Endothelial cell of umbilical vein (primary cell): ENCODE measurements at regions not wholly inside any gene's neighbourhood (a gene's known extent, or its start where the extent isn't known, plus 50 kb on each side); places are given as distances from the start of the nearest gene placed in this dataset.

Experiments used
- BruUV-seq: library from RNA; stranded (reverse); fragments of 400-500 nt; replicated peaks from 2 replicates; lab custom pipeline; 2021; lab: Mats Ljungman, UMichigan
- CTCF ChIA-PET: fragments of 300-600, 350-600 bp; sonication (Branson Sonifier 250); formaldehyde crosslinking; loops from one replicate; lab custom pipeline; 2021; ENCODE audit warnings: antibody characterized with exemption, inconsistent platforms; lab: Charles Lee
- POLR2A ChIA-PET: fragments of 300-600, 350-600 bp; sonication (Branson Sonifier 250); formaldehyde crosslinking; loops from one replicate; lab custom pipeline; 2021; ENCODE audit warnings: antibody characterized with exemption, inconsistent platforms; lab: Charles Lee
- DNase-seq: peaks from one replicate; pipeline ENCODE4 v3.0.0-alpha.2; 2011; ENCODE audit warnings: low read depth, low spot score
- FAIRE-seq: peaks from 2 replicates; lab custom pipeline; 2011; peaks lifted over from hg19 to GRCh38; lab: Jason Lieb, UNC
- H2AFZ ChIP-seq: 2 replicates; pipeline ENCODE4 v1.6.0; 2012; ENCODE audit warnings: low read depth, low read length, control low read depth, inconsistent platforms
- H3K27ac ChIP-seq: 2 replicates; pipeline ENCODE4 v1.5.1; 2011; ENCODE audit warnings: low read depth, mild to moderate bottlenecking, control low read depth, low read length, moderate library complexity; ENCODE audit not compliant: insufficient read depth
- H3K27me3 ChIP-seq, 2 experiments: 2 replicates each; pipeline versions ENCODE4 v1.6.0 to v1.6.1; 2011; ENCODE audit warnings: low read length in 2 of 2, mixed read lengths in 1 of 2; ENCODE audit not compliant: control insufficient read depth in 2 of 2, insufficient read depth in 2 of 2
- H3K36me3 ChIP-seq, 2 experiments: 2 replicates in 1 of 2; 3 replicates in 1 of 2; pipeline ENCODE4 v1.5.1; 2011; ENCODE audit warnings: low read length in 2 of 2, mild to moderate bottlenecking in 1 of 2, moderate library complexity in 1 of 2; ENCODE audit not compliant: control insufficient read depth in 2 of 2, insufficient read depth in 2 of 2; ENCODE audit errors: extremely low read depth in 1 of 2
- H3K4me1 ChIP-seq: 3 replicates; pipeline ENCODE4 v1.5.1; 2011; ENCODE audit warnings: mild to moderate bottlenecking, low read length; ENCODE audit not compliant: control insufficient read depth, insufficient read depth; ENCODE audit errors: extremely low read depth
- H3K4me2 ChIP-seq: 2 replicates; pipeline ENCODE4 v1.6.1; 2011; ENCODE audit warnings: low read length, control low read depth, mixed read lengths; ENCODE audit not compliant: insufficient read depth
- H3K4me3 ChIP-seq, 3 experiments: fragments of 200-600 bp in 1 of 3; sonication (generic), shearing (Covaris generic) in 1 of 3; replicated peaks in 1 of 3; 2 replicates each; pipeline ENCODE4 v1.5.1; 2011 to 2016; ENCODE audit warnings: control low read depth in 3 of 3, low read length in 3 of 3, mild to moderate bottlenecking in 2 of 3, inconsistent platforms in 1 of 3, low read depth in 1 of 3, moderate library complexity in 1 of 3; ENCODE audit not compliant: insufficient read depth in 1 of 3
- H3K79me2 ChIP-seq: 2 replicates; pipeline ENCODE4 v1.6.0; 2012; ENCODE audit warnings: low read length, inconsistent platforms; ENCODE audit not compliant: control insufficient read depth, insufficient read depth
- H3K9ac ChIP-seq: replicated peaks from 2 replicates; pipeline ENCODE3; 2011; ENCODE audit warnings: low read length, control low read depth; ENCODE audit not compliant: insufficient read depth; ENCODE audit errors: extremely low read depth
- H3K9me1 ChIP-seq: replicated peaks from 3 replicates; pipeline ENCODE4 v1.6.0; 2011; ENCODE audit warnings: mild to moderate bottlenecking, low read length; ENCODE audit not compliant: control insufficient read depth, insufficient read depth; ENCODE audit errors: extremely low read depth
- H3K9me3 ChIP-seq: replicated peaks from 2 replicates; pipeline ENCODE4 v1.5.1; 2012; ENCODE audit warnings: low read length, inconsistent platforms; ENCODE audit not compliant: control insufficient read depth, insufficient read depth
- H4K20me1 ChIP-seq: replicated peaks from 2 replicates; pipeline ENCODE3; 2011; ENCODE audit warnings: mild to moderate bottlenecking, low read length; ENCODE audit not compliant: control insufficient read depth, insufficient read depth; ENCODE audit errors: extremely low read depth
- EZH2 ChIP-seq: IDR thresholded peaks from 2 replicates; pipeline ENCODE4 v1.6.1; 2012; ENCODE audit warnings: borderline replicate concordance, low read depth, mild to moderate bottlenecking, moderate library complexity, low read length, inconsistent platforms; ENCODE audit not compliant: severe bottlenecking
- FOS ChIP-seq: IDR thresholded peaks from 2 replicates; pipeline ENCODE4 v1.6.1; 2011; ENCODE audit warnings: mild to moderate bottlenecking, low read length, moderate library complexity, borderline replicate concordance; ENCODE audit not compliant: insufficient read depth
- GATA2 ChIP-seq: IDR thresholded peaks from 2 replicates; pipeline ENCODE4 v1.7.0; 2011; ENCODE audit warnings: low read depth, mild to moderate bottlenecking, moderate library complexity, mixed read lengths, low read length; ENCODE audit not compliant: insufficient read length, insufficient read depth
- JUN ChIP-seq: IDR thresholded peaks from 2 replicates; pipeline ENCODE4 v1.6.1; 2011; ENCODE audit warnings: borderline replicate concordance, low read depth; ENCODE audit not compliant: insufficient read length, insufficient read depth
- MYC ChIP-seq: IDR thresholded peaks from one replicate; pipeline ENCODE4 v1.6.1; 2011; ENCODE audit warnings: mild to moderate bottlenecking, low read depth, low read length
- POLR2A ChIP-seq: IDR thresholded peaks from 2 replicates; pipeline ENCODE4 v1.6.1; 2012; ENCODE audit warnings: low read depth, mild to moderate bottlenecking, control low read depth, low read length
- POLR2AphosphoS5 ChIP-seq: IDR thresholded peaks from 2 replicates; pipeline ENCODE4 v1.6.1; 2012; ENCODE audit warnings: low read depth, mild to moderate bottlenecking, control low read depth, low read length, moderate library complexity; ENCODE audit not compliant: insufficient read depth
- dilution Hi-C: fragments of 300-500 bp; cut with MboI; formaldehyde crosslinking; loops from one replicate; pipeline ENCODE4 v1.15.0; 2019; ENCODE audit warnings: low sequenced_read_pairs; ENCODE audit not compliant: extremely low pct_ligation_motif_present
- intact Hi-C: fragments of 100-400 bp; cut with micrococcal nuclease; formaldehyde crosslinking; loops from one replicate; pipeline ENCODE4 v1.10.0; 2022
- TF ChIP-seq, protein P1 (sequence below), 2 donors: IDR thresholded peaks; 1 replicate in 1 of 2; 2 replicates in 1 of 2; pipeline ENCODE4 v1.5.1; 2011; ENCODE audit warnings: low read length in 2 of 2, mild to moderate bottlenecking in 2 of 2, moderate library complexity in 2 of 2, control low read depth in 1 of 2, inconsistent platforms in 1 of 2, low read depth in 1 of 2; ENCODE audit not compliant: insufficient read depth in 1 of 2; ENCODE audit errors: extremely low read depth in 1 of 2
- TF ChIP-seq, protein P2 (sequence below): IDR thresholded peaks from 2 replicates; pipeline ENCODE4 v1.6.1; 2011; ENCODE audit not compliant: insufficient read depth, insufficient read length

DNA sequence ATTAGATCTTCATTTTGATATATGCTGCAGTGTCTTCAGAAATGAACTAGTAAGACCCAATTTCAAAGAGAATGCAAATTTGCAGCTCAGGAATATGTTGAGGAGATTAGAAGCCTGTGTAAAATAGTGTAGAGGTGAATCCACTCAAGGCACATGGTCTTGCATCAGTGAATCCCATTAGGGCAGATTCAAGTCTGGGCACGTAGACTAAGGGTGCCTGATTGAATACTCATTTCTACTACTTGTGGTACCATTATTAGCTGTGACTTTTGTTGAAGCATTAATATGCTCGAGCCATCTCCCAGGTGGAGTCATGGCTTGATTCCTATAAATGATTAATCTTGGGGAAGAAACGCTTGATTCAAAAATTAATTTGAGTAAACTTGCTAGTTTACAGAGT lies 129.4 kb downstream of the AKAP11 start:
- H3K27me3 ChIP-seq, result peaks cover 0 to 3% of the 10 kb centered on the region in 2 experiments
- TF ChIP-seq POLR2AphosphoS5 (no peak), FOS (no peak), JUN (no peak), GATA2 (no peak), POLR2A (no peak), MYC (no peak), EZH2 (no peak)
- TF ChIP-seq, protein P1, sequence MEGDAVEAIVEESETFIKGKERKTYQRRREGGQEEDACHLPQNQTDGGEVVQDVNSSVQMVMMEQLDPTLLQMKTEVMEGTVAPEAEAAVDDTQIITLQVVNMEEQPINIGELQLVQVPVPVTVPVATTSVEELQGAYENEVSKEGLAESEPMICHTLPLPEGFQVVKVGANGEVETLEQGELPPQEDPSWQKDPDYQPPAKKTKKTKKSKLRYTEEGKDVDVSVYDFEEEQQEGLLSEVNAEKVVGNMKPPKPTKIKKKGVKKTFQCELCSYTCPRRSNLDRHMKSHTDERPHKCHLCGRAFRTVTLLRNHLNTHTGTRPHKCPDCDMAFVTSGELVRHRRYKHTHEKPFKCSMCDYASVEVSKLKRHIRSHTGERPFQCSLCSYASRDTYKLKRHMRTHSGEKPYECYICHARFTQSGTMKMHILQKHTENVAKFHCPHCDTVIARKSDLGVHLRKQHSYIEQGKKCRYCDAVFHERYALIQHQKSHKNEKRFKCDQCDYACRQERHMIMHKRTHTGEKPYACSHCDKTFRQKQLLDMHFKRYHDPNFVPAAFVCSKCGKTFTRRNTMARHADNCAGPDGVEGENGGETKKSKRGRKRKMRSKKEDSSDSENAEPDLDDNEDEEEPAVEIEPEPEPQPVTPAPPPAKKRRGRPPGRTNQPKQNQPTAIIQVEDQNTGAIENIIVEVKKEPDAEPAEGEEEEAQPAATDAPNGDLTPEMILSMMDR (IDR thresholded peaks at IDR 0.05; ENCODE audit: extremely low read depth in 1 of 2, insufficient read depth in 1 of 2, low read depth in 1 of 2, low read length in 2 of 2), result no peak
- TF ChIP-seq, protein P2, sequence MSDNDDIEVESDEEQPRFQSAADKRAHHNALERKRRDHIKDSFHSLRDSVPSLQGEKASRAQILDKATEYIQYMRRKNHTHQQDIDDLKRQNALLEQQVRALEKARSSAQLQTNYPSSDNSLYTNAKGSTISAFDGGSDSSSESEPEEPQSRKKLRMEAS, result no peak
- POLR2A ChIA-PET, result no interaction called here
- H3K79me2 ChIP-seq, result no peaks in the 10 kb centered on the region
- H3K9me3 ChIP-seq, result no peaks in the 10 kb centered on the region
- no peaks in the 10 kb centered on the region for H3K4me1 ChIP-seq
- FAIRE-seq (no peak), DNase-seq (no peak)
- H3K27ac ChIP-seq, result no peak overlapping the region
- H3K36me3 ChIP-seq, result no peaks in the 10 kb centered on the region
- H3K9me1 ChIP-seq, result no peaks in the 10 kb centered on the region
- no TSS peak for BruUV-seq
- intact Hi-C loops, result no loop called here
- CTCF ChIA-PET, result no interaction called here
- H2AFZ ChIP-seq, result no peak overlapping the region
- H3K9ac ChIP-seq, result no peak overlapping the region
- no peak overlapping the region for H3K4me2 ChIP-seq
- H4K20me1 ChIP-seq, result no peaks in the 10 kb centered on the region
- dilution Hi-C loops, result no loop called here
- H3K4me3 ChIP-seq, result no peak overlapping the region
